ENCODE measurements at regions not wholly inside any gene's neighbourhood (a gene's known extent, or its start where the extent isn't known, plus 50 kb on each side); places are given as distances from the start of the nearest gene placed in this dataset.

DNA sequence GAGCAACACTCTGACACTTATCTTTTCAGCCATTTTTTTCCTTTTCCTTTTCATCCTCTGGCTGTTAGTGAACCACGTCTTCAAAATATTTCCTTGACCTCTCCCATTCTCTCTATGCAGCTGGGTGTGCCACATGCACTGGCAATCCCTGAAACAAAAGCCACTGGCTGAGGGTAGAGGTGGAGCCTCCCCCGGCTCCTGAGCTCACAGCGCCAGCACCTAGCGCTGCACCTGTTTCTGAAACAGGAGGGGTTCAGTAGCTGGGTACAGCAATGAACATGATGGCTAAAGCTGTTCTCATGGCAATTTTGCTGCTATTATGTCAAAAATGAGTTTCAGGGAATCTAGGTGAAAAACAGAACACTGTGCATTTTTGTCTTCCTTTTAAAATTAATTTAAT lies 314.7 kb upstream of the ATP10A start:
- H3K9me3 Mint-ChIP-seq (ENCODE audit: unreplicated experiment) = no peaks in the 10 kb centered on the region
- ChIA-PET CTCF (no interaction called here), POLR2A (no interaction called here)
- Histone ChIP-seq H3K27me3 (replicated peaks; ENCODE audit: control insufficient read depth, insufficient read depth, low read length) (no peaks in the 10 kb centered on the region), H3K4me3 (ENCODE audit: low read depth, low read length) (no peak overlapping the region), H3K9me3 (no peaks in the 10 kb centered on the region), H3K4me1 (no peaks in the 10 kb centered on the region), H3K36me3 (ENCODE audit: control insufficient read depth, insufficient read depth, low read length) (no peaks in the 10 kb centered on the region)
- no peak overlapping the region for H3K4me3 Mint-ChIP-seq (ENCODE audit: unreplicated experiment)
- intact Hi-C loops (cut with micrococcal nuclease; ENCODE audit: unreplicated experiment) = no loop called here
- BruUV-seq (replicated peaks) = no TSS peak
- no peaks in the 10 kb centered on the region for H3K4me1 Mint-ChIP-seq (ENCODE audit: low read depth, unreplicated experiment)
- no peak for TF ChIP-seq CTCF (IDR thresholded peaks at IDR 0.05; ENCODE audit: insufficient read depth in 1 of 2, low read depth in 1 of 2, low read length in 1 of 2, severe bottlenecking in 1 of 2, unreplicated experiment in 1 of 2)
- no peaks in the 10 kb centered on the region for H3K36me3 Mint-ChIP-seq (ENCODE audit: insufficient read depth, unreplicated experiment)
- H3K27ac Mint-ChIP-seq (ENCODE audit: unreplicated experiment) = no peak overlapping the region
- peaks cover 17% of the 10 kb centered on the region for H3K27me3 Mint-ChIP-seq (ENCODE audit: insufficient read depth, unreplicated experiment)
- DNase-seq = no peak

- H3K4me1 Mint-ChIP-seq (ENCODE audit: low read depth, unreplicated experiment) = no peaks in the 10 kb centered on the region
- CTCF ChIA-PET = no interaction called here
- no peak for TF ChIP-seq CTCF (IDR thresholded peaks at IDR 0.05; ENCODE audit: insufficient read depth in 1 of 2, low read depth in 1 of 2, low read length in 1 of 2, severe bottlenecking in 1 of 2, unreplicated experiment in 1 of 2)
- no peaks in the 10 kb centered on the region for H3K36me3 Mint-ChIP-seq (ENCODE audit: insufficient read depth, unreplicated experiment)
- no peaks in the 10 kb centered on the region for H3K27me3 ChIP-seq (replicated peaks; ENCODE audit: control insufficient read depth, insufficient read depth, low read length)
- POLR2A ChIA-PET = no interaction called here
- H3K4me1 ChIP-seq = no peaks in the 10 kb centered on the region
- no peaks in the 10 kb centered on the region for H3K9me3 Mint-ChIP-seq (ENCODE audit: unreplicated experiment)
- intact Hi-C loops (cut with micrococcal nuclease; ENCODE audit: unreplicated experiment) = no loop called here
- no peak overlapping the region for H3K4me3 Mint-ChIP-seq (ENCODE audit: unreplicated experiment)
- BruUV-seq (replicated peaks) = no TSS peak
- H3K27ac Mint-ChIP-seq (ENCODE audit: unreplicated experiment) = no peak overlapping the region
- H3K36me3 ChIP-seq (ENCODE audit: control insufficient read depth, insufficient read depth, low read length) = no peaks in the 10 kb centered on the region
- no peaks in the 10 kb centered on the region for H3K9me3 ChIP-seq
- peaks cover 20% of the 10 kb centered on the region for H3K27me3 Mint-ChIP-seq (ENCODE audit: insufficient read depth, unreplicated experiment)
- no peak for DNase-seq
- H3K4me3 ChIP-seq (ENCODE audit: low read depth, low read length) = no peak overlapping the region
Observed at GRCh38 chr15:26176831-26177230, 313.7 kb upstream of the ATP10A start.

- Histone ChIP-seq H3K27me3 (replicated peaks; ENCODE audit: control insufficient read depth, insufficient read depth, low read length) (no peaks in the 10 kb centered on the region), H3K4me3 (ENCODE audit: low read depth, low read length) (no peak overlapping the region), H3K9me3 (no peaks in the 10 kb centered on the region), H3K4me1 (no peaks in the 10 kb centered on the region), H3K36me3 (ENCODE audit: control insufficient read depth, insufficient read depth, low read length) (no peaks in the 10 kb centered on the region)
- no peak for DNase-seq
- intact Hi-C loops (cut with micrococcal nuclease; ENCODE audit: unreplicated experiment) = no loop called here
- H3K4me3 Mint-ChIP-seq (ENCODE audit: unreplicated experiment) = no peak overlapping the region
- no peaks in the 10 kb centered on the region for H3K36me3 Mint-ChIP-seq (ENCODE audit: insufficient read depth, unreplicated experiment)
- peaks cover 14% of the 10 kb centered on the region for H3K27me3 Mint-ChIP-seq (ENCODE audit: insufficient read depth, unreplicated experiment)
- no peak overlapping the region for H3K27ac Mint-ChIP-seq (ENCODE audit: unreplicated experiment)
- no TSS peak for BruUV-seq (replicated peaks)
- no peaks in the 10 kb centered on the region for H3K9me3 Mint-ChIP-seq (ENCODE audit: unreplicated experiment)
- CTCF ChIA-PET = no interaction called here
- no peaks in the 10 kb centered on the region for H3K4me1 Mint-ChIP-seq (ENCODE audit: low read depth, unreplicated experiment)
- no peak for TF ChIP-seq CTCF (IDR thresholded peaks at IDR 0.05; ENCODE audit: insufficient read depth in 1 of 2, low read depth in 1 of 2, low read length in 1 of 2, severe bottlenecking in 1 of 2, unreplicated experiment in 1 of 2)
- POLR2A ChIA-PET = no interaction called here
Observed at GRCh38 chr15:26171266-26171665, 308.1 kb upstream of the ATP10A start.

Measured in Caco-2 (cell line).